Activated T-cell treated with anti-CD3 and anti-CD28 coated beads, Interleukin-2, amount 50 U/mL, for 24 hours (primary cell): ENCODE measurements at regions not wholly inside any gene's neighbourhood (a gene's known extent, or its start where the extent isn't known, plus 50 kb on each side); places are given as distances from the start of the nearest gene placed in this dataset.

Experiments used
- DNase-seq: peaks from one replicate; pipeline ENCODE4 v3.0.0-alpha.2; 2020
- H3K27ac Mint-ChIP-seq: 2 replicates; pipeline ENCODE4 v1.8.0; 2020; ENCODE audit warnings: mild to moderate bottlenecking, mixed read lengths
- H3K27me3 Mint-ChIP-seq: 2 replicates; pipeline ENCODE4 v1.8.0; 2020; ENCODE audit warnings: mixed read lengths
- H3K36me3 Mint-ChIP-seq: 2 replicates; pipeline ENCODE4 v1.8.0; 2020; ENCODE audit warnings: low read depth, mixed read lengths
- H3K4me1 Mint-ChIP-seq: 2 replicates; pipeline ENCODE4 v1.8.0; 2020; ENCODE audit warnings: low read depth, mixed read lengths
- H3K4me3 Mint-ChIP-seq: 2 replicates; pipeline ENCODE4 v1.8.0; 2020; ENCODE audit warnings: mild to moderate bottlenecking, moderate library complexity, mixed read lengths
- H3K9me3 Mint-ChIP-seq: 2 replicates; pipeline ENCODE4 v1.8.0; 2020; ENCODE audit warnings: mixed read lengths

DNA sequence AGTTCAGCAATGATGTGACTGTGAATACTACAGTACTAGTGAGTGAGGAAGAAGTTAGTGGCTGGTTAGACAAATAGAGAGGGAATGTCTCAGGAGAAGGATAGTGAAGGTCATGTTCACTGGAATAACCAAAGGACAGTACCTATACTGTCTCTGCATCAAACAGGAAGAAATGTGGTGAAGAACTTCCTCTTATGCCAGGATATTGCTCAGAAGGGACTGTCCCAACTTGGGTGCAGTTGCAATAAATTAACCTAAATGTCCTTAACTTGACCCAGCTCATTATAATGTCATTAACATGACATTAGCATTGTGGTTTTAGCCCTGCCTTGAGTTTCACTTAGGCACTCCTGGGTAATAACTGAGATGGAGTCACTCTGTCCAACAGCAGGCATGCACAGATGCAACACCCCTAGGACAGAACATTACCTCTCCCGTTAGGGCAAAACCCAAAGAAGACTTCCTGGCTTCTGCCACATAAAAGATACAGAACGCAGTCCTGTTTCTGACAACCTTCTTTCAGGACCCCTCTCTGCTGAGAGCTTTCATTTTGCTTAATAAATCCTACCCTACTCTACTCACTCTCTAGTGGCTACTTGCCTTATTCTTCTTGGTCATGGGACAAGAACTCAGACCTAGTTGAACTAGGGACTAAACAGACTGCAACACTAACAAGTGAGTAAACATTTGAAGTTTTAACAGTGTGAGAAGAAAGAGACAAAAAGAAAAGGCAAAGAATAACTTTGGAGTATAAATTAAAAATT is 1591.6 kb upstream of the MIR17HG start:
- no peak overlapping the region for H3K27ac Mint-ChIP-seq
- H3K4me1 Mint-ChIP-seq = no peaks in the 10 kb centered on the region
- H3K4me3 Mint-ChIP-seq = no peak overlapping the region
- peaks cover 14% of the 10 kb centered on the region for H3K9me3 Mint-ChIP-seq
- H3K36me3 Mint-ChIP-seq = no peaks in the 10 kb centered on the region
- no peak for DNase-seq
- no peaks in the 10 kb centered on the region for H3K27me3 Mint-ChIP-seq

DNA sequence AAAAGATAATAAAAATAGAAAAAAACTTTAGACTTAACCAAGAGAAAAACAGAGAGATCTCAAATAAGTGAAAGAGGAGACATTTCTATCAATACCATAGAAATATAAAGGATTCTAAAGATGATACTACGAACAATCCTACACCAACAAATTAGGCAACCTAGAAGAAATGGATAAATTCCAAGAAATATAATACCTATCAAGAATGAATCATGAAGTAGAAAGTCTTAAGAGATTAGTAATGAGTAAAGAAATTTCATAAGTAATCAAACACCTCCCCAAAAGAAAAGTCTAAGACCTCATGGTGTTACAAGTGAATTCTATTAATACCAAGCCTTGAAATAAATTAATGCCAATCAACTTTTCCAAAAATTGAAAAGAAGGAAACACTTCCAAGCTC is 1584.5 kb upstream of the MIR17HG start:
- no peaks in the 10 kb centered on the region for H3K4me1 Mint-ChIP-seq
- peaks cover 3% of the 10 kb centered on the region for H3K9me3 Mint-ChIP-seq
- H3K27me3 Mint-ChIP-seq = no peaks in the 10 kb centered on the region
- H3K27ac Mint-ChIP-seq = no peak overlapping the region
- H3K4me3 Mint-ChIP-seq = no peak overlapping the region
- DNase-seq = no peak
- no peaks in the 10 kb centered on the region for H3K36me3 Mint-ChIP-seq

DNA sequence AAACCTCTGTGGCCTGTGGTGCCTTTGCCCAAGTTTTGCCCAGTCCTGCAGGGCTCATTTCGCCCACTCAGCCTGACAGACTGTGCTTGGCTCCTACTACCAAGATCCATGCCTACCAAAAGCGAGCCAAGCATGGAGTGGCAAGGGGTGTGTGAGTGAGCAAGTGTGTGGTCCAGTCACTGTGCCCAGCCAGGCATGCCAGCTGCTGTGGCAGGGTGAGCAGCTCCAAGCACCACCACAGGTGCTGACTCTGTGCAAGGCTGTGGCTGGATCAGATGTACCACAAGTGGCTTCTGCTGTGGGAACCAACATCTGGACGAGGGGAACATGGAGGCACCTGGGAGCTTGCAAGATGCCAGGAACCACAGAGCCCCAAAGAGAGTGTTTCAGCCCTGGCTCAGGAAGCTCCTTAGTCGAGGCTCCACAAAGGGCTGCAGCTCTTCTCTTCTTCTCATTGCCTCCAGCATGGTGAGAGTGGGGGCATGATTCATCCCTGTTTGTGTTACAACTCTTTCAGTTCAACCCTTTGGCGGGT is 1564.2 kb upstream of the MIR17HG start:
- H3K4me1 Mint-ChIP-seq = no peaks in the 10 kb centered on the region
- DNase-seq = no peak
- H3K27me3 Mint-ChIP-seq = no peaks in the 10 kb centered on the region
- H3K4me3 Mint-ChIP-seq = no peak overlapping the region
- H3K9me3 Mint-ChIP-seq = peaks cover 6% of the 10 kb centered on the region
- no peak overlapping the region for H3K27ac Mint-ChIP-seq
- no peaks in the 10 kb centered on the region for H3K36me3 Mint-ChIP-seq

DNA sequence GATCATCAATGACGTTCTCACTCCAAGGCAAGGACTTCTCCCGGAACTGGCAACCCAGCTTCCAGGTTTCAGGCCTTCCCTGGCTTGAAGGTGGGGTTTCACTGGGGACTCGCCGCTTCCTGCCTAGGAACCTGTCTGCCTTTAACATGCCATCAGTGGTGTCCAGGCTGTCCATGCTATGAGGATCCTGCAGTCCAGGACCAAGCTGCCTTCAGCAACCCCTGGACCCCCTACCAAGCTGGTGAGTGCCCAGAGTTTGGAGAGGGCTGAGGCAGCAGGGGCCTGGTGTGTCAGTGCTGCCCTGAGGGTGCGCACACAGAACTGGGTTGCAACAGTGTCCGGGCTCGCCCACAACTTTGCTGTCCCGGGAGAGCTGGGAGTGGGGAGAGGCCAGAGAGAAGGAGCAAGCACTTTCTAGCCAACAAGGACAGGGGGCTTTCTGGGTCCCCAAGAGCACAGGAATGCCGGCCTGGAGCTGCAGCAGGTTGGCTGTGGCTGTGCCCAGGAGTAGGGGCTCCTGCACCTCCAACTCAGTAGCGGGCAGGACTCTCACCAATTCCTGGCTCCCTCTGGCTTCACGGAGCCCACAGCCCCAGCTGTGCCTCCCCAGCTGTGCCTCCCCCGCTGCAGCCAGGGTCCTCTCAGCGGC is 1563.2 kb upstream of the MIR17HG start:
- no peak overlapping the region for H3K27ac Mint-ChIP-seq
- no peak for DNase-seq
- no peak overlapping the region for H3K4me3 Mint-ChIP-seq
- H3K36me3 Mint-ChIP-seq = no peaks in the 10 kb centered on the region
- H3K4me1 Mint-ChIP-seq = no peaks in the 10 kb centered on the region
- peaks cover 5% of the 10 kb centered on the region for H3K9me3 Mint-ChIP-seq
- H3K27me3 Mint-ChIP-seq = no peaks in the 10 kb centered on the region

DNA sequence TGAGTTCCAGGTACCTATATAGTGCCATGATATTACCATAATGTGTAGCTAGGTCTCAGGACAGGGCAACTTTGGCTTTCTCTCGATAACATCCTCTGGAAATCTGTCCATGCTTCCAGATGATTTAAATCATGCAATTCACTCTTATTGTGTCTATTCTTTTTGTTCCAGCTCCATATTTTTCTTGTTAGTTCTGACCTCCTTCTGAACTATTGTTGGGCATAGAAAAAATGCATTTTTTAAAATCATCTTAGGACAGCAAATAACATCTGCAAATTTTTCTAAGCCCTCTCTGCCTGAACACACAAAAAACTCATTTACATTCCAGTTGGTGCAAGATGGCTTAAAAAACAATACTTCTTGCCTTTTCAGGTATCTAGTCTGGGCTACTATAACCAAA is 1561.0 kb upstream of the MIR17HG start:
- no peak overlapping the region for H3K4me3 Mint-ChIP-seq
- no peaks in the 10 kb centered on the region for H3K36me3 Mint-ChIP-seq
- DNase-seq = no peak
- H3K9me3 Mint-ChIP-seq = peaks cover 3% of the 10 kb centered on the region
- H3K27ac Mint-ChIP-seq = no peak overlapping the region
- H3K27me3 Mint-ChIP-seq = no peaks in the 10 kb centered on the region
- H3K4me1 Mint-ChIP-seq = no peaks in the 10 kb centered on the region

DNA sequence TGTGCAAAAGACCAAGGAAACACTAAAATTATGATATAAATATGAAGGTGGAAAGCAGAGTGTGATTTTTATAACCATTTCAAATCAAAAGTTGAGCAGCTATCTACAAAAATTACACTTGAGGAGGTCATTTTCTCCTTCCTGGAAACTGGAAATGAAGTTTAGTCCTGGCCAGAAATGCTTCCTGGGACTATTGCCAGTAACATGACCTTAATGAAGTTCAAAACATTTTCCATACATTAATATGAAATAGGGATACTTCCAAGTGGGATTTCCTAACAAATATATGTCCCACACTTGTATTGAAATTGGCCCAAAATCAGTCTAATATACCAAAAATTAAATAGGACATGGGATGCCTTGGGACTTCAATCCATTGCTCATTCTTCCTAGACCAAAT is 1556.8 kb upstream of the MIR17HG start:
- Mint-ChIP-seq H3K4me1 (no peaks in the 10 kb centered on the region), H3K27me3 (no peaks in the 10 kb centered on the region)
- DNase-seq = no peak

DNA sequence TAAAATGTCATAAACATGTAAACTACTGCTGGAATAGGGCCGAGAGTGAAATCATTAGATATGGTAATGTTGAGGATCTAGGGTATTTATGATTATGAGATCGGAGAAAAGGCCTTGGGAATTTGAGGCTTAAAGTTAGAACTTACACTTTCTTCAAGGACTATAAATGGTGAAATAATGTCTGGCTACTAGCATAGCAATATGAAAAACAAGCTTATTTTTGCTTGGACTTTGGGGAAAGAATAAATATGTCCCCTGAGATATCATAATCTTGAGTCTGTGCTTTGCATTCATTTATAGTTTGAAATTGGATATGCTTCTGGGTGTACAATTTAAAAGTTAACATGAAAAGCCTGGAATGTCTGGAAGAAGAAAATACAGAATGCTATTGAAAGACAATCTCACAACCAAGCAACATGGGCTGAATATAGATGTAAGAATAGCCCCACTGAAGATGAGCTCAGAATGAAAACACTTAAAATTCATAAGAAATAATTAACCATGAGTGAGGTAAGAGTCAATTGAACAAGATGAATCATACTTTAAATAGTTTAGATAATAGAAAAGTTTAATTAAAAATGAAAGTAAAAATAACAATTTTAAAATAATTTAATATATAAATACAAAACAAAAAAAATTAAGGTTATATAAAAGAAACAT is 1555.4 kb upstream of the MIR17HG start:
- Mint-ChIP-seq H3K36me3 (no peaks in the 10 kb centered on the region), H3K27me3 (no peaks in the 10 kb centered on the region), H3K27ac (no peak overlapping the region), H3K9me3 (peaks cover 7% of the 10 kb centered on the region), H3K4me1 (no peaks in the 10 kb centered on the region), H3K4me3 (no peak overlapping the region)
- no peak for DNase-seq

More for the DNA sequence above, 1556.8 kb upstream of the MIR17HG start:
- H3K9me3 Mint-ChIP-seq = peaks cover 4% of the 10 kb centered on the region
- H3K27ac Mint-ChIP-seq = no peak overlapping the region
- no peak overlapping the region for H3K4me3 Mint-ChIP-seq
- no peaks in the 10 kb centered on the region for H3K36me3 Mint-ChIP-seq

DNA sequence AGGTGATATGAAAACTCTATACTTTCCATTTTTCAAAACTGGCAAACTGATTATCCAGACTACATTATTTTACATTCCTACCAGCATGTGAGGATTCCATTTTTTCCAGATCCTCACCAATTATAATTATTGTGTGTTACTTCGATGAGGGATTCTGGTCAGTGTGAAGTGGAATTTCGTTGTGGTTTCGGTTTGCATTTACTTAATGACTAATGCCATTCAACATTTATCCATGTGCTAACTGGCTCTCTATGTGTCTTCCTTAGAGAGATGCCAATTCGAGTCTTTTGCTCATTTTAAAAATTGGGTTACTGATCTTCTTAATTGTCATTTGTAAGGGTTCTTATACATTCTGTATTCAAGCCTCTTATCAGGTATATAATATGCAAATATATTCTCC is 1551.3 kb upstream of the MIR17HG start:
- no peaks in the 10 kb centered on the region for H3K36me3 Mint-ChIP-seq
- DNase-seq = no peak
- H3K27me3 Mint-ChIP-seq = no peaks in the 10 kb centered on the region
- peaks cover 14% of the 10 kb centered on the region for H3K9me3 Mint-ChIP-seq
- H3K4me3 Mint-ChIP-seq = no peak overlapping the region
- no peak overlapping the region for H3K27ac Mint-ChIP-seq
- H3K4me1 Mint-ChIP-seq = no peaks in the 10 kb centered on the region

DNA sequence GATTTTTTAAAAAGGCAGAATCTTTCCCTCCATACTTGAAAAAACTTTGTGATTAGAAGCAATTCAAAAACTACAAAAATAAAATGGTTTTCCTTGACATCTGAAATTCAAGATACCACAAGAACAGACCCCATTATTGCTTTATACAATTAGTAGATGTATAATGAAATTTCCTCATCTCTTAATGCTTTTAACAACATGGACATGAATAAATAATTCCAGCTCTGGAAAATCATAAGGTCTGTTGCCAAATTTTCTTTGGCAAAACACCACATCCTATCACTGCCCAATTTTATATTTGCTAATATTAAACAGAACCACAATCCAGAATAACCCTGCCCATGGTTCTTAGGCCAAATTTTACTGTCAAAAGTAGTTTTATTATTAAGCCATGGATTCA is 1543.6 kb upstream of the MIR17HG start:
- Mint-ChIP-seq H3K9me3 (peaks cover 20% of the 10 kb centered on the region), H3K27me3 (no peaks in the 10 kb centered on the region), H3K27ac (no peak overlapping the region), H3K4me3 (no peak overlapping the region), H3K4me1 (no peaks in the 10 kb centered on the region), H3K36me3 (no peaks in the 10 kb centered on the region)
- no peak for DNase-seq

DNA sequence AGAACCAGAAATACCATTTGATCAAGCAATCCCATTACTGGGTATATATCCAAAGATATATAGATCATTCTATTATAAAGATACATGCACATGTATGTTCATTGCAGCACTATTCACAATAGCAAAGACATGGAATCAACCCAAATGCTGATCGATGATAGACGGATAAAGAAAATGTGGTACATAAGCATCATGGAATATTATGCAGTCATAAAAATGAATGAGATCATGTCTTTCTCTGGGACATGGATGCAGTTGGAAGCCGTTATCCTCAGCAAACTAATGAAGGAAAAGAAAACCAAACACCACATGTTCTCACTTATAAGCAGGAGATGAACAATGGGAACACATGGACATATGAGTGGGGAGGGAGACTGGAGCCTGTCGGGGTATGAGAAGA is 1540.9 kb upstream of the MIR17HG start:
- Mint-ChIP-seq H3K36me3 (no peaks in the 10 kb centered on the region), H3K27me3 (no peaks in the 10 kb centered on the region), H3K27ac (no peak overlapping the region), H3K4me3 (no peak overlapping the region), H3K9me3 (peaks cover 12% of the 10 kb centered on the region), H3K4me1 (no peaks in the 10 kb centered on the region)
- DNase-seq = no peak

DNA sequence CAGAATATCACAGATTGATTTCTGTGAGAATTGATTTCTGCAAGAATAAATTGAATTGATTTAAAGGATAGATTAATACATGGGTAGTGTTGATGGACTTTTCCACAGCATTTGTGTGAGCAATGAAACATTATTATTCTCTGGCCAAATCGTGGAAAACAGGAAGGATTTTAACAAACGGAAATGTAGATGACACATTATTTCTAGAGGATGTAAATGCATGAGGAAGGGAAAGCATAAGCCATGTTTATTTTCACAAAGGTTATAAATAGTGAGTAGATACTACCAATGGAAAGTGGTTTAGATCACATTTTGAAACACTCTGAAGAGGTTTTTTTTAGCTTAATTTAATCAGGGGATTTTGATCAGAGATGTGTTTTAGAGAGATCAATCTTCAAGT is 1534.6 kb upstream of the MIR17HG start:
- DNase-seq = no peak
- H3K4me3 Mint-ChIP-seq = no peak overlapping the region
- H3K9me3 Mint-ChIP-seq = peaks cover 19% of the 10 kb centered on the region
- no peaks in the 10 kb centered on the region for H3K27me3 Mint-ChIP-seq
- H3K36me3 Mint-ChIP-seq = no peaks in the 10 kb centered on the region
- H3K27ac Mint-ChIP-seq = no peak overlapping the region
- no peaks in the 10 kb centered on the region for H3K4me1 Mint-ChIP-seq

DNA sequence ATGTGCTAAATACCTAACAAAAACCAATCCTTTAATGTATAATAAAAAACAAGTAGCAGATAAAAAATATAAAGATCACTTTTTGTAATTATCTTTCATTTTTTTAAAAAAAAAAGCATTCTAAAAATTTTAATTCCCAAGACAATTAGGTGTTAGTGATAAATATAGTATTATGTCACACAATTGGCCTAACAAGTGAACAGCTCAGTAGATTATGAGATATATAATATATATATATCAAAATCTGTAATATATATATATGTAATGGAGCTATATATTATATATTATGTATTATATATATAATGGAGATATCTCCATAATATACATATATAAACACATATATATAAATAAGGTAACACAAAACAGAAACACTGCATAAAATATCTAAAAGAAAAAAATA is 1531.1 kb upstream of the MIR17HG start:
- Mint-ChIP-seq H3K36me3 (no peaks in the 10 kb centered on the region), H3K4me1 (no peaks in the 10 kb centered on the region), H3K27ac (no peak overlapping the region), H3K9me3 (peaks cover 22% of the 10 kb centered on the region), H3K27me3 (no peaks in the 10 kb centered on the region), H3K4me3 (no peak overlapping the region)
- DNase-seq = no peak

DNA sequence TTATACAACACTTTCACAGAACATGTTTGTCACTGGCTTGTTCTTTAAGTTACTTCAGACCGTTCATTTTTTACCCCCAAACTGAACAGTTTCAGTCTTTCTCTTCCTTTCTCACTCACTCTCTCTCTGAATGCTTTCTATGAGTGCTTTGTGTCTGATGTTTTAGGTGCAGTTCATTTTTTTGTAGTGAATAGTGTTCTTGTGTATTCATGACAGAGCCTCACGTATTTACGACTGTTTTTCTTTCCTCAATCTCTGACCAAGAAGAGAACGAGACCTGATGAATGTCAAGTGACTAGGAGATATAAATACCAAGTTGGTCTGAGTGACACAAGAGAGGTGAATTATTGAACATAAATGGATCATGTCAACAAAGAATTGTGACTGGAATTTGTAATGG is 1525.0 kb upstream of the MIR17HG start:
- Mint-ChIP-seq H3K27ac (no peak overlapping the region), H3K4me1 (no peaks in the 10 kb centered on the region), H3K4me3 (no peak overlapping the region), H3K36me3 (no peaks in the 10 kb centered on the region), H3K27me3 (no peaks in the 10 kb centered on the region), H3K9me3 (peaks cover 15% of the 10 kb centered on the region)
- DNase-seq = no peak

DNA sequence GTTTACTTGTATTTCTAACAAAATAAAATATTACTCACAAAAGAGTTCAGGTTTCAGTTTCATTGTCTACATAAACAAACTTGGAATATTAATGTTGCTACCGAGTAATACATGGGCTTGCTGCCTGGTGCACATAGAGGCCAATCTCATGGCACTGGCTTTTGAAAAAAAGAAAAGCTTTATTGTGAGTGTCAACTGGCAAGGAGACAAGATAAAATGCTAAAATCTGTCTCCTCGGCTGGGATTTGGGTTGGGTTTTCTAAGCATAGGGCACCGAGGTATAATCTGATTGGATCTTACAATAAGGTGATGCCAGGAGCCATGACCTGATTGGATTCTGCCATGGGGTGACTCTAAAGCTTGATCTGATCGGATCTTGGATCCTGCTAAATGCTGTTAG is 1519.9 kb upstream of the MIR17HG start:
- no peak overlapping the region for H3K27ac Mint-ChIP-seq

DNA sequence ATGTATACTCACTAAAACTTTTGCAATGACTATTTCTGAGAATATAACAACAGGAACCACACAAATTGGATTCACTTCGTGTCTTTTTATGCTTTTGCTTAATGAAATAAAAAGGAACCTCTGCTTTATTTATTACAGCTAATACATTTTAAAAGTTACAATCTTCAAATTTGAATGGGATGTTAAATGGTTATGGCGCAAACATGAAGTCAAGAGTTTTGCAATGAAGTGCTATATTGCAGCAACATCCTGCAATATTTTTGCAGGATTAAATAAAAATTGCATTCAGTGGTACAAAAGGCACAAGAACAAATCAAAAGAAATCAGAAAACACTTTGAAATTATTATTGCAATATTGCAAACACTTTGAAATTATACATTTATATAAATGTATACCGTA is 1519.0 kb upstream of the MIR17HG start:
- Mint-ChIP-seq H3K36me3 (no peaks in the 10 kb centered on the region), H3K27ac (no peak overlapping the region), H3K4me1 (no peaks in the 10 kb centered on the region), H3K27me3 (no peaks in the 10 kb centered on the region), H3K4me3 (no peak overlapping the region), H3K9me3 (peaks cover 3% of the 10 kb centered on the region)
- DNase-seq = no peak

More for the DNA sequence above, 1519.9 kb upstream of the MIR17HG start:
- DNase-seq = no peak
- Mint-ChIP-seq H3K4me3 (no peak overlapping the region), H3K4me1 (no peaks in the 10 kb centered on the region), H3K9me3 (peaks cover 4% of the 10 kb centered on the region), H3K36me3 (no peaks in the 10 kb centered on the region), H3K27me3 (no peaks in the 10 kb centered on the region)
